Testis (tissue), 2 donors: ENCODE measurements at regions not wholly inside any gene's neighbourhood (a gene's known extent, or its start where the extent isn't known, plus 50 kb on each side); places are given as distances from the start of the nearest gene placed in this dataset.

Experiments
- DNase-seq: peaks from one replicate; pipeline ENCODE4 v3.0.0-alpha.2; 2019
- H3K27ac ChIP-seq, 2 donors: fragments of 200-600 bp; sonication (generic); one replicate each; pipeline ENCODE4 v1.5.1; 2019
- H3K27me3 ChIP-seq: fragments of 200-600 bp; sonication (generic); one replicate; pipeline ENCODE4 v1.5.1; 2019
- H3K36me3 ChIP-seq: fragments of 200-600 bp; sonication (generic); one replicate; pipeline ENCODE4 v1.5.1; 2017; ENCODE audit warnings: low read depth; ENCODE audit errors: missing control alignments
- H3K4me1 ChIP-seq: fragments of 200-600 bp; sonication (generic); one replicate; pipeline ENCODE4 v1.5.1; 2019
- H3K4me3 ChIP-seq, 2 donors: fragments of 200-600 bp; sonication (generic); one replicate each; pipeline ENCODE4 v1.5.1; 2017 to 2019
- H3K9me3 ChIP-seq: fragments of 200-600 bp; sonication (generic); one replicate; pipeline ENCODE4 v1.5.1; 2017
- POLR2A ChIP-seq: fragments of 450-650 bp; IDR thresholded peaks from one replicate; pipeline ENCODE4 v1.6.1; 2017; ENCODE audit warnings: antibody characterized with exemption, mild to moderate bottlenecking, moderate library complexity
- WGBS, 2 donors: methylation state at CpG; one replicate each; pipeline ENCODE4 v1.1.5; 2018; 5-methylcytosine and 5-hydroxymethylcytosine counted together
- intact Hi-C: fragments of 100-400 bp; cut with DNase I; formaldehyde crosslinking; loops from one replicate; pipeline ENCODE4 v1.15.1; 2023; ENCODE audit warnings: low total_unique reads
- TF ChIP-seq, protein P1 (sequence below), 3 experiments: fragments of 450-650 bp in 2 of 3; fragments of 200-600 bp in 1 of 3; sonication (generic) in 1 of 3; IDR thresholded peaks; one replicate each; pipeline ENCODE4 v1.5.1; 2016 to 2019; ENCODE audit warnings: antibody characterized with exemption in 3 of 3, mild to moderate bottlenecking in 2 of 3, moderate library complexity in 1 of 3

DNA sequence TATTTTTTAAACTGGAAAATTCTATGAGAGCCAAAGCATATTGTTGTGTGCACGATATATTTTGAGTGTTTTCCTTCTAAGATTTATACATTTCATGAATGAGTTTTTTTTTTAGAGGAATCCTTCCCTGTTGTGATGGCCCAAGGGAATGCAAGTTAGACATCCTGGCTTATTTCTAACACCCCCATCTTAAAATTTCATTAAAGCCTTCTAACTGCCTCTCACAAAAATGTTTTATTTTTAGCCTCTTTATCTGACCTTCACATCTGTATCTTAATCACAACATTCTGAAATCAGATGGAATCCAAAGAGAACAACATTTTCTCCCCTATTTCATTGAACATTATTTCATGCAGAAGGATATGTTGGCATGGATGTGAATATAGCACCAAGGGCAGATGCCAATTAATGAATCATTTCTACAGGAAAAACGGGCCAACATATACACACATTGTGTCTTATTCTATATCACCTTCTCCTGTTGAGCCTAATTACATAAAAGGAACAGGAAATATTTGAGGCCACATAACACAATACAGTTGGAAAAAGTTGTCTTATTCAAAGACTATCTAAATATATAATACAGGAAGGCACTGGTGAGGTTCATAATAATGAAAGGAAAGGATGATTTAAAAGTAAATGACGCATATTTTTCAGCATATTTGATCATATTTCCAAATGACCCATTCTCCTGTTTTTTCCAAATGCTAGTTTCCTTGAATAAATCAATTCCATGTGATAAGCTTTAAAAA lies 455.5 kb downstream of the TTLL7 start:
- WGBS, 2 donors = 88 to 89% methylated on average over 3 of the region's 3 CpGs
- TF ChIP-seq POLR2A = no peak
- TF ChIP-seq, protein P1, sequence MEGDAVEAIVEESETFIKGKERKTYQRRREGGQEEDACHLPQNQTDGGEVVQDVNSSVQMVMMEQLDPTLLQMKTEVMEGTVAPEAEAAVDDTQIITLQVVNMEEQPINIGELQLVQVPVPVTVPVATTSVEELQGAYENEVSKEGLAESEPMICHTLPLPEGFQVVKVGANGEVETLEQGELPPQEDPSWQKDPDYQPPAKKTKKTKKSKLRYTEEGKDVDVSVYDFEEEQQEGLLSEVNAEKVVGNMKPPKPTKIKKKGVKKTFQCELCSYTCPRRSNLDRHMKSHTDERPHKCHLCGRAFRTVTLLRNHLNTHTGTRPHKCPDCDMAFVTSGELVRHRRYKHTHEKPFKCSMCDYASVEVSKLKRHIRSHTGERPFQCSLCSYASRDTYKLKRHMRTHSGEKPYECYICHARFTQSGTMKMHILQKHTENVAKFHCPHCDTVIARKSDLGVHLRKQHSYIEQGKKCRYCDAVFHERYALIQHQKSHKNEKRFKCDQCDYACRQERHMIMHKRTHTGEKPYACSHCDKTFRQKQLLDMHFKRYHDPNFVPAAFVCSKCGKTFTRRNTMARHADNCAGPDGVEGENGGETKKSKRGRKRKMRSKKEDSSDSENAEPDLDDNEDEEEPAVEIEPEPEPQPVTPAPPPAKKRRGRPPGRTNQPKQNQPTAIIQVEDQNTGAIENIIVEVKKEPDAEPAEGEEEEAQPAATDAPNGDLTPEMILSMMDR (IDR thresholded peaks at IDR 0.05) = no peak

DNA sequence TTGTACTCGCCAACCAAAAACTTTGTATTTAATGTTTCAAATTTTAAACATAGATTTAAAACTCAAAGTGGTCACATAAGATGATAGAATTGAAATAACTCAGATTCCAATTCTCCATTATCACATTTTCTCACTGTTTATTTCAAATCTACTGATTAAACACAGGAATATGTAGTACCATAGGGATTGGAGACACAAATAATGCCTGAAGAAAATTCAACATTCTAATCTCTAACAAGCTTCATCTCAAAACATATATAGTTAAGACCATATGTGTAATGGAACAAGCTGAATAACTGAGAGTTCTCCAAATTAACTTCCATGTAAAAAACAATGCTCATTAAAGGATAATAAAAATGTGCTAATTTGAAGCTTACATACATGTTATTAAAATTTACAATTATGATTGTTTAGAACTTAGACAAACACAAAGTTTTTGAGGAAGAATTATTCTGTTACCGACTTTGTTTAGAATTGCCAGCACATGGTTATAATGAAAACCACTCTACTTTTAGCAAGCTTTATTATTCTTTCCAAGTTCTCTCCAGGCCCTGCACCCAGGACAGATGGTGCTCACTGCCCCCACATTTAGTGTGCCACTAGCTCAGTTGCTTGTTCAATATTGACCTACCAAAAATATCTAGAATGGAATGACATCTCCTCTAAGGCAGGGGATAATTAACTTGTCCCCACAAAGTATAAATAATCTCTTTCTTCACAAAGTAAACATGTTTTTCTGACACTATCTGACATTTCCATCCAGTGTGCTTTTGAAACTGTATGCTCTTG lies 467.2 kb downstream of the TTLL7 start:
- intact Hi-C loops = no loop called here
- Histone ChIP-seq H3K36me3 (no peaks in the 10 kb centered on the region), H3K4me1 (no peaks in the 10 kb centered on the region), H3K27me3 (no peaks in the 10 kb centered on the region), H3K27ac (no peak overlapping the region), H3K9me3 (no peaks in the 10 kb centered on the region), H3K4me3 (no peak overlapping the region)
- no peak for TF ChIP-seq POLR2A
- TF ChIP-seq, protein P1 (IDR thresholded peaks at IDR 0.05) = no peak
- no peak for DNase-seq
- 74 to 78% methylated on average over 2 of the region's 2 CpGs for WGBS, 2 donors

More for the DNA sequence above, 455.5 kb downstream of the TTLL7 start:
- intact Hi-C loops = no loop called here
- Histone ChIP-seq H3K36me3 (no peaks in the 10 kb centered on the region), H3K9me3 (no peaks in the 10 kb centered on the region), H3K27me3 (no peaks in the 10 kb centered on the region), H3K27ac (no peak overlapping the region), H3K4me1 (no peaks in the 10 kb centered on the region), H3K4me3 (no peak overlapping the region)
- DNase-seq = no peak

DNA sequence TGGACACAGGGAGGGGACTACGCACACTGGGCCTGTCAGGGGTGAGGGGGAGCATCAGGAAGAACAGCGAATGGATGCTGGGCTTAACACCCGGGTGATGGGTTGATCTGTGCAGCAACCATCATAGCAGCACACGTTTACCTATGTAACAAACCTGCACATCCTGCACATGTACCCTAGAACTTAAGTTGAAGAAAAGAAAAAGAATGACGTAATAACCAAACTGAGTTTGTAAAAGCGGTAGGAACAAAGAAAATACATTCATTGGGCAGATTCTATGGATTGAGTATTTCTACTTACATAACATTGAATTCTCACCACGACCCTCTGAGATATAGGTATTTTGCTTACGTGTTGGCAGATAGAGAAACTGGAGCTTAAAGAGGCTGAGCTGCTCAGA lies 468.4 kb downstream of the TTLL7 start:
- intact Hi-C loops = no loop called here

DNA sequence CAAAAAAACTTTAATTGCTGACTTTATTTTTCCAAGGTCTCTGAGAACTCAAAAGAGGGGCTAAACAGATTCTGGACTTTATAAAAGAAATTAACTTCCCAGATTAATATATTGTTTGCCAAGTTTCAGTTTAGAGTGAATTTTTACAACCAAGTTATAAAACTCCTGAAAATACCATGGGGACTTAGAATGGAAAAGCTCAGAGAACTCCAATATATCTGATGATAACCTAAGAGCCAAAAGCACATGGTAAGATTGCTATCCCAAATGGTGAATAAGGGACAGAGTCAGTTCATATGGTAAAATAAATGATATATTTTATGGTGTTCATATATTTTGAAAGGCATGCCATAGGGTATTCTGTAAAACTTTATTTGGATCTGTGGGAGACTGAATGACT lies 470.9 kb downstream of the TTLL7 start:
- Histone ChIP-seq H3K27me3 (no peaks in the 10 kb centered on the region), H3K36me3 (no peaks in the 10 kb centered on the region), H3K4me1 (no peaks in the 10 kb centered on the region), H3K27ac (no peak overlapping the region), H3K9me3 (no peaks in the 10 kb centered on the region), H3K4me3 (no peak overlapping the region)
- no peak for TF ChIP-seq POLR2A
- TF ChIP-seq, protein P1 (IDR thresholded peaks at IDR 0.05) = no peak
- intact Hi-C loops = no loop called here
- DNase-seq = no peak

More for the DNA sequence above, 468.4 kb downstream of the TTLL7 start:
- 93 to 95% methylated on average over 8 of the region's 8 CpGs for WGBS, 2 donors
- Histone ChIP-seq H3K4me3 (no peak overlapping the region), H3K27ac (no peak overlapping the region), H3K9me3 (no peaks in the 10 kb centered on the region), H3K27me3 (no peaks in the 10 kb centered on the region), H3K4me1 (no peaks in the 10 kb centered on the region), H3K36me3 (no peaks in the 10 kb centered on the region)
- no peak for TF ChIP-seq POLR2A
- TF ChIP-seq, protein P1 (IDR thresholded peaks at IDR 0.05) = no peak
- no peak for DNase-seq
